ENCODE measurements at regions not wholly inside any gene's neighbourhood (a gene's known extent, or its start where the extent isn't known, plus 50 kb on each side); places are given as distances from the start of the nearest gene placed in this dataset.

DNA sequence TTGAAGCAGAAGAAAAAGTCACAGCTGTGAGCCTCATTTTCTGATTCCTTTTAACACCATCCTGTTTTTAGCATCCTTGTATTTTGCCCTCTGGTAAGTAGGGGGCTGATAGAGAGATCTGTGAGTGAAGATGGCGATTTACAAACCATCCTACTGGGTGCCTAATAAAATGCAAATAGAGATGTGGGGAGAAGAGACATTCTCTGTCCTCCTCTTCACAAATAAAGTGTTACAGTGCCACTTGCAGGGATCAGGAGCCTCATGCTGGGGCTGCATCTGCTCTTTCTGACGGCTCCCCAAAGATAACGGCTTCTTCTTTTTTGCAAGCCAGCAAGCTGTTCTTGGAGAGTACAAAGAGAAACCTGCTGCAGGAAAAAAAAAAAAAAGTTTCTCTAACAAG, 418.6 kb downstream of the TOX3 start:
- Mint-ChIP-seq H3K4me1 (peaks cover 10% of the 10 kb centered on the region; the same call in 2 of the 3 replicates), H3K36me3 (ENCODE audit: low read depth) (no peaks in the 10 kb centered on the region), H3K9me3 (no peaks in the 10 kb centered on the region), H3K27ac (no peak overlapping the region), H3K27me3 (ENCODE audit: insufficient read depth, low read depth, poor library complexity) (no peaks in the 10 kb centered on the region), H3K4me3 (no peak overlapping the region)
- no peak; the same call in 2 of the 3 replicates for ATAC-seq
- H3K4me3 ChIP-seq: no peak overlapping the region
- no peak for TF ChIP-seq ZNF331 (CRISPR knock-in tag; IDR thresholded peaks at IDR 0.05; ENCODE audit: low read depth)
- TF ChIP-seq CREB1 (CRISPR knock-in tag; IDR thresholded peaks at IDR 0.05; ENCODE audit: low read depth): no peak
- no peak for TF ChIP-seq ZNF114 (CRISPR knock-in tag; IDR thresholded peaks at IDR 0.05)
- TF ChIP-seq, protein P1, sequence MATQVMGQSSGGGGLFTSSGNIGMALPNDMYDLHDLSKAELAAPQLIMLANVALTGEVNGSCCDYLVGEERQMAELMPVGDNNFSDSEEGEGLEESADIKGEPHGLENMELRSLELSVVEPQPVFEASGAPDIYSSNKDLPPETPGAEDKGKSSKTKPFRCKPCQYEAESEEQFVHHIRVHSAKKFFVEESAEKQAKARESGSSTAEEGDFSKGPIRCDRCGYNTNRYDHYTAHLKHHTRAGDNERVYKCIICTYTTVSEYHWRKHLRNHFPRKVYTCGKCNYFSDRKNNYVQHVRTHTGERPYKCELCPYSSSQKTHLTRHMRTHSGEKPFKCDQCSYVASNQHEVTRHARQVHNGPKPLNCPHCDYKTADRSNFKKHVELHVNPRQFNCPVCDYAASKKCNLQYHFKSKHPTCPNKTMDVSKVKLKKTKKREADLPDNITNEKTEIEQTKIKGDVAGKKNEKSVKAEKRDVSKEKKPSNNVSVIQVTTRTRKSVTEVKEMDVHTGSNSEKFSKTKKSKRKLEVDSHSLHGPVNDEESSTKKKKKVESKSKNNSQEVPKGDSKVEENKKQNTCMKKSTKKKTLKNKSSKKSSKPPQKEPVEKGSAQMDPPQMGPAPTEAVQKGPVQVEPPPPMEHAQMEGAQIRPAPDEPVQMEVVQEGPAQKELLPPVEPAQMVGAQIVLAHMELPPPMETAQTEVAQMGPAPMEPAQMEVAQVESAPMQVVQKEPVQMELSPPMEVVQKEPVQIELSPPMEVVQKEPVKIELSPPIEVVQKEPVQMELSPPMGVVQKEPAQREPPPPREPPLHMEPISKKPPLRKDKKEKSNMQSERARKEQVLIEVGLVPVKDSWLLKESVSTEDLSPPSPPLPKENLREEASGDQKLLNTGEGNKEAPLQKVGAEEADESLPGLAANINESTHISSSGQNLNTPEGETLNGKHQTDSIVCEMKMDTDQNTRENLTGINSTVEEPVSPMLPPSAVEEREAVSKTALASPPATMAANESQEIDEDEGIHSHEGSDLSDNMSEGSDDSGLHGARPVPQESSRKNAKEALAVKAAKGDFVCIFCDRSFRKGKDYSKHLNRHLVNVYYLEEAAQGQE (IDR thresholded peaks at IDR 0.05; ENCODE audit: unreplicated experiment): no peak
- no peak for TF ChIP-seq STAT1 (IDR thresholded peaks at IDR 0.05; ENCODE audit: unreplicated experiment)
- TF ChIP-seq, protein P2, sequence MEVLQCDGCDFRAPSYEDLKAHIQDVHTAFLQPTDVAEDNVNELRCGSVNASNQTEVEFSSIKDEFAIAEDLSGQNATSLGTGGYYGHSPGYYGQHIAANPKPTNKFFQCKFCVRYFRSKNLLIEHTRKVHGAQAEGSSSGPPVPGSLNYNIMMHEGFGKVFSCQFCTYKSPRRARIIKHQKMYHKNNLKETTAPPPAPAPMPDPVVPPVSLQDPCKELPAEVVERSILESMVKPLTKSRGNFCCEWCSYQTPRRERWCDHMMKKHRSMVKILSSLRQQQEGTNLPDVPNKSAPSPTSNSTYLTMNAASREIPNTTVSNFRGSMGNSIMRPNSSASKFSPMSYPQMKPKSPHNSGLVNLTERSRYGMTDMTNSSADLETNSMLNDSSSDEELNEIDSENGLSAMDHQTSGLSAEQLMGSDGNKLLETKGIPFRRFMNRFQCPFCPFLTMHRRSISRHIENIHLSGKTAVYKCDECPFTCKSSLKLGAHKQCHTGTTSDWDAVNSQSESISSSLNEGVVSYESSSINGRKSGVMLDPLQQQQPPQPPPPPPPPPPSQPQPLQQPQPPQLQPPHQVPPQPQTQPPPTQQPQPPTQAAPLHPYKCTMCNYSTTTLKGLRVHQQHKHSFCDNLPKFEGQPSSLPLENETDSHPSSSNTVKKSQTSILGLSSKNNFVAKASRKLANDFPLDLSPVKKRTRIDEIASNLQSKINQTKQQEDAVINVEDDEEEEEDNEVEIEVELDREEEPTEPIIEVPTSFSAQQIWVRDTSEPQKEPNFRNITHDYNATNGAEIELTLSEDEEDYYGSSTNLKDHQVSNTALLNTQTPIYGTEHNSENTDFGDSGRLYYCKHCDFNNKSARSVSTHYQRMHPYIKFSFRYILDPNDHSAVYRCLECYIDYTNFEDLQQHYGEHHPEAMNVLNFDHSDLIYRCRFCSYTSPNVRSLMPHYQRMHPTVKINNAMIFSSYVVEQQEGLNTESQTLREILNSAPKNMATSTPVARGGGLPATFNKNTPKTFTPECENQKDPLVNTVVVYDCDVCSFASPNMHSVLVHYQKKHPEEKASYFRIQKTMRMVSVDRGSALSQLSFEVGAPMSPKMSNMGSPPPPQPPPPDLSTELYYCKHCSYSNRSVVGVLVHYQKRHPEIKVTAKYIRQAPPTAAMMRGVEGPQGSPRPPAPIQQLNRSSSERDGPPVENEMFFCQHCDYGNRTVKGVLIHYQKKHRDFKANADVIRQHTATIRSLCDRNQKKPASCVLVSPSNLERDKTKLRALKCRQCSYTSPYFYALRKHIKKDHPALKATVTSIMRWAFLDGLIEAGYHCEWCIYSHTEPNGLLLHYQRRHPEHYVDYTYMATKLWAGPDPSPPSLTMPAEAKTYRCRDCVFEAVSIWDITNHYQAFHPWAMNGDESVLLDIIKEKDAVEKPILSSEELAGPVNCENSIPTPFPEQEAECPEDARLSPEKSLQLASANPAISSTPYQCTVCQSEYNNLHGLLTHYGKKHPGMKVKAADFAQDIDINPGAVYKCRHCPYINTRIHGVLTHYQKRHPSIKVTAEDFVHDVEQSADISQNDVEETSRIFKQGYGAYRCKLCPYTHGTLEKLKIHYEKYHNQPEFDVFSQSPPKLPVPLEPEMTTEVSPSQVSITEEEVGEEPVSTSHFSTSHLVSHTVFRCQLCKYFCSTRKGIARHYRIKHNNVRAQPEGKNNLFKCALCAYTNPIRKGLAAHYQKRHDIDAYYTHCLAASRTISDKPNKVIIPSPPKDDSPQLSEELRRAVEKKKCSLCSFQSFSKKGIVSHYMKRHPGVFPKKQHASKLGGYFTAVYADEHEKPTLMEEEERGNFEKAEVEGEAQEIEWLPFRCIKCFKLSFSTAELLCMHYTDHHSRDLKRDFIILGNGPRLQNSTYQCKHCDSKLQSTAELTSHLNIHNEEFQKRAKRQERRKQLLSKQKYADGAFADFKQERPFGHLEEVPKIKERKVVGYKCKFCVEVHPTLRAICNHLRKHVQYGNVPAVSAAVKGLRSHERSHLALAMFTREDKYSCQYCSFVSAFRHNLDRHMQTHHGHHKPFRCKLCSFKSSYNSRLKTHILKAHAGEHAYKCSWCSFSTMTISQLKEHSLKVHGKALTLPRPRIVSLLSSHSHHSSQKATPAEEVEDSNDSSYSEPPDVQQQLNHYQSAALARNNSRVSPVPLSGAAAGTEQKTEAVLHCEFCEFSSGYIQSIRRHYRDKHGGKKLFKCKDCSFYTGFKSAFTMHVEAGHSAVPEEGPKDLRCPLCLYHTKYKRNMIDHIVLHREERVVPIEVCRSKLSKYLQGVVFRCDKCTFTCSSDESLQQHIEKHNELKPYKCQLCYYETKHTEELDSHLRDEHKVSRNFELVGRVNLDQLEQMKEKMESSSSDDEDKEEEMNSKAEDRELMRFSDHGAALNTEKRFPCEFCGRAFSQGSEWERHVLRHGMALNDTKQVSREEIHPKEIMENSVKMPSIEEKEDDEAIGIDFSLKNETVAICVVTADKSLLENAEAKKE (CRISPR knock-in tag; IDR thresholded peaks at IDR 0.05): no peak
- TF ChIP-seq, protein P3, sequence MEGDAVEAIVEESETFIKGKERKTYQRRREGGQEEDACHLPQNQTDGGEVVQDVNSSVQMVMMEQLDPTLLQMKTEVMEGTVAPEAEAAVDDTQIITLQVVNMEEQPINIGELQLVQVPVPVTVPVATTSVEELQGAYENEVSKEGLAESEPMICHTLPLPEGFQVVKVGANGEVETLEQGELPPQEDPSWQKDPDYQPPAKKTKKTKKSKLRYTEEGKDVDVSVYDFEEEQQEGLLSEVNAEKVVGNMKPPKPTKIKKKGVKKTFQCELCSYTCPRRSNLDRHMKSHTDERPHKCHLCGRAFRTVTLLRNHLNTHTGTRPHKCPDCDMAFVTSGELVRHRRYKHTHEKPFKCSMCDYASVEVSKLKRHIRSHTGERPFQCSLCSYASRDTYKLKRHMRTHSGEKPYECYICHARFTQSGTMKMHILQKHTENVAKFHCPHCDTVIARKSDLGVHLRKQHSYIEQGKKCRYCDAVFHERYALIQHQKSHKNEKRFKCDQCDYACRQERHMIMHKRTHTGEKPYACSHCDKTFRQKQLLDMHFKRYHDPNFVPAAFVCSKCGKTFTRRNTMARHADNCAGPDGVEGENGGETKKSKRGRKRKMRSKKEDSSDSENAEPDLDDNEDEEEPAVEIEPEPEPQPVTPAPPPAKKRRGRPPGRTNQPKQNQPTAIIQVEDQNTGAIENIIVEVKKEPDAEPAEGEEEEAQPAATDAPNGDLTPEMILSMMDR (conservative IDR thresholded peaks at IDR 0.05; ENCODE audit: low read depth in 2 of 2): no peak; a peak in 1 of 4 replicates
- TF ChIP-seq, protein P4, sequence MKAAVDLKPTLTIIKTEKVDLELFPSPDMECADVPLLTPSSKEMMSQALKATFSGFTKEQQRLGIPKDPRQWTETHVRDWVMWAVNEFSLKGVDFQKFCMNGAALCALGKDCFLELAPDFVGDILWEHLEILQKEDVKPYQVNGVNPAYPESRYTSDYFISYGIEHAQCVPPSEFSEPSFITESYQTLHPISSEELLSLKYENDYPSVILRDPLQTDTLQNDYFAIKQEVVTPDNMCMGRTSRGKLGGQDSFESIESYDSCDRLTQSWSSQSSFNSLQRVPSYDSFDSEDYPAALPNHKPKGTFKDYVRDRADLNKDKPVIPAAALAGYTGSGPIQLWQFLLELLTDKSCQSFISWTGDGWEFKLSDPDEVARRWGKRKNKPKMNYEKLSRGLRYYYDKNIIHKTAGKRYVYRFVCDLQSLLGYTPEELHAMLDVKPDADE (IDR thresholded peaks at IDR 0.05): no peak
- no peak for TF ChIP-seq POLR2AphosphoS5 (IDR thresholded peaks at IDR 0.05; ENCODE audit: low read depth)
- TF ChIP-seq EZH2phosphoT487 (IDR thresholded peaks at IDR 0.05; ENCODE audit: unreplicated experiment): no peak
- TF ChIP-seq JUNB (IDR thresholded peaks at IDR 0.05; ENCODE audit: unreplicated experiment): no peak
- no peak for TF ChIP-seq NANOG (IDR thresholded peaks at IDR 0.05; ENCODE audit: borderline replicate concordance)
- no peak for TF ChIP-seq EZH2 (IDR thresholded peaks at IDR 0.05; ENCODE audit: low read depth, unreplicated experiment)
- peaks cover 21% of the 10 kb centered on the region for H3K9me2 ChIP-seq (ENCODE audit: insufficient read depth)
- peak overlapping the region; percentile 52; the same call in 1 of the 2 replicates for H2AFZ ChIP-seq
- H3K36me3 ChIP-seq (ENCODE audit: insufficient read depth): no peaks in the 10 kb centered on the region; the same call in 1 of the 2 replicates
- DNase-seq (ENCODE audit: low spot score): no peak
- no peaks in the 10 kb centered on the region; the same call in 1 of the 2 replicates for H3K4me1 ChIP-seq (ENCODE audit: insufficient read depth)
- no peaks in the 10 kb centered on the region for H4K20me1 ChIP-seq (replicated peaks; ENCODE audit: insufficient read depth)
- H3K4me2 ChIP-seq: no peak overlapping the region
- H3K79me2 ChIP-seq (replicated peaks; ENCODE audit: insufficient read depth): no peaks in the 10 kb centered on the region
- no peaks in the 10 kb centered on the region for H3F3A ChIP-seq (replicated peaks; ENCODE audit: low read depth)
- H3K27me3 ChIP-seq (ENCODE audit: insufficient read depth): no peaks in the 10 kb centered on the region
- no peak overlapping the region for H3K27ac ChIP-seq (ENCODE audit: low read depth)
